HepG2 (cell line): ENCODE measurements at regions not wholly inside any gene's neighbourhood (a gene's known extent, or its start where the extent isn't known, plus 50 kb on each side); places are given as distances from the start of the nearest gene placed in this dataset.

Experiments
- ATAC-seq: fragments of 200-7000 bp; cut with Tn5 transposase; 3 replicates; pipeline ENCODE4 v1.9.1; 2020; ENCODE audit warnings: mild to moderate bottlenecking, moderate library complexity
- BruUV-seq: library from RNA; stranded (reverse); fragments of 400-500 nt; replicated peaks from 2 replicates; lab custom pipeline; 2021; lab: Mats Ljungman, UMichigan
- CTCF ChIA-PET: fragments of 300-600 bp; formaldehyde crosslinking; extraction: SDS; loops from one replicate; lab custom pipeline; 2021; ENCODE audit warnings: low total read pairs, inconsistent platforms, low intra/inter-chr PET ratio; lab: Yijun Ruan, JAX
- POLR2A ChIA-PET: fragments of 350-600 bp; sonication (Branson Sonifier 250); formaldehyde crosslinking; loops from one replicate; lab custom pipeline; 2020; ENCODE audit warnings: antibody characterized with exemption, inconsistent platforms; lab: Yijun Ruan, JAX
- DNase-seq: peaks from one replicate; pipeline ENCODE4 v3.0.0-alpha.2; 2015; ENCODE audit warnings: low spot score
- FAIRE-seq: peaks from 3 replicates; lab custom pipeline; 2011; peaks lifted over from hg19 to GRCh38; lab: Jason Lieb, UNC
- H2AFZ ChIP-seq: one replicate; pipeline ENCODE4 v1.6.1; 2011; ENCODE audit warnings: low read length, inconsistent platforms
- H3K27ac ChIP-seq: fragments of 300-600 bp; 3 replicates; pipeline ENCODE4 v1.8.0; 2011; ENCODE audit warnings: mixed run types, mild to moderate bottlenecking, mixed read lengths, low read length, inconsistent platforms; ENCODE audit not compliant: insufficient read depth; ENCODE audit errors: extremely low read length
- H3K27me3 ChIP-seq, 2 experiments: fragments of 200-600 bp in 1 of 2; 2 replicates in 1 of 2; 3 replicates in 1 of 2; pipeline versions ENCODE4 v1.6.0 to v1.8.0; 2011; ENCODE audit warnings: low read length in 2 of 2, mild to moderate bottlenecking in 2 of 2, moderate library complexity in 2 of 2, inconsistent platforms in 1 of 2; ENCODE audit not compliant: insufficient read depth in 2 of 2, control insufficient read depth in 1 of 2
- H3K36me3 ChIP-seq, 2 experiments: fragments of 200-600 bp in 1 of 2; replicated peaks in 1 of 2; 2 replicates in 1 of 2; 3 replicates in 1 of 2; pipeline versions ENCODE4 v1.5.1 to v1.8.0; 2011; ENCODE audit warnings: low read length in 2 of 2, inconsistent platforms in 1 of 2; ENCODE audit not compliant: insufficient read depth in 2 of 2, control insufficient read depth in 1 of 2
- H3K4me1 ChIP-seq: 2 replicates; pipeline ENCODE4 v1.5.1; 2012; ENCODE audit warnings: low read length, inconsistent platforms; ENCODE audit not compliant: insufficient read depth
- H3K4me2 ChIP-seq: 2 replicates; pipeline ENCODE4 v1.6.0; 2011; ENCODE audit warnings: low read depth, low read length, inconsistent platforms
- H3K4me3 ChIP-seq, 3 experiments: fragments of 200-600 bp in 1 of 3; sonication (generic), shearing (Covaris generic) in 1 of 3; replicated peaks in 1 of 3; 2 replicates each; pipeline ENCODE4 v1.5.1; 2011 to 2016; ENCODE audit warnings: low read length in 3 of 3, inconsistent platforms in 2 of 3, low read depth in 2 of 3, mild to moderate bottlenecking in 2 of 3, control low read depth in 1 of 3, mixed read lengths in 1 of 3; ENCODE audit not compliant: insufficient read depth in 1 of 3
- H3K79me2 ChIP-seq: one replicate; pipeline ENCODE4 v1.6.1; 2011; ENCODE audit warnings: low read length, inconsistent platforms; ENCODE audit not compliant: insufficient read depth
- H3K9ac ChIP-seq: 2 replicates; pipeline ENCODE4 v1.6.0; 2011; ENCODE audit warnings: mild to moderate bottlenecking, low read depth, low read length, inconsistent platforms; ENCODE audit not compliant: insufficient read depth
- H3K9me3 ChIP-seq: 2 replicates; pipeline ENCODE4 v1.5.1; 2012; ENCODE audit warnings: mild to moderate bottlenecking, low read length
- H4K20me1 ChIP-seq: 2 replicates; pipeline ENCODE4 v1.6.0; 2011; ENCODE audit warnings: inconsistent platforms, mild to moderate bottlenecking, low read length, moderate library complexity; ENCODE audit not compliant: insufficient read depth
- FOXK1 ChIP-seq: sonication (generic); formaldehyde crosslinking; IDR thresholded peaks from 2 replicates; pipeline ENCODE4 v1.4.0; 2020; ENCODE audit warnings: low read depth, missing genetic modification reagents, borderline replicate concordance
- JDP2 ChIP-seq: sonication (generic); formaldehyde crosslinking; IDR thresholded peaks from 2 replicates; pipeline ENCODE4 v1.8.1; 2022; ENCODE audit warnings: missing genetic modification reagents, borderline replicate concordance
- KAT8 ChIP-seq: IDR thresholded peaks from 2 replicates; pipeline ENCODE4 v1.6.1; 2016; ENCODE audit warnings: missing genetic modification reagents, missing compliant biosample characterization
- KLF16 ChIP-seq, 2 experiments: sonication (generic) in 1 of 2; formaldehyde crosslinking in 1 of 2; IDR thresholded peaks; 2 replicates each; pipeline versions ENCODE4 v1.6.1 to v1.8.0; 2016 to 2023; ENCODE audit warnings: missing genetic modification reagents in 2 of 2, missing compliant biosample characterization in 1 of 2
- RBM39 ChIP-seq: fragments of 200-400 bp; formaldehyde crosslinking; IDR thresholded peaks from one replicate; pipeline ENCODE4 v1.6.1; 2018; ENCODE audit warnings: antibody characterized with exemption, mild to moderate bottlenecking, low read depth, low read length; ENCODE audit not compliant: poor library complexity, severe bottlenecking
- SALL2 ChIP-seq: sonication (generic); formaldehyde crosslinking; IDR thresholded peaks from 2 replicates; pipeline ENCODE4 v1.8.1; 2023; ENCODE audit warnings: mild to moderate bottlenecking, missing genetic modification reagents, inconsistent platforms
- SATB2 ChIP-seq: sonication (generic); formaldehyde crosslinking; IDR thresholded peaks from 2 replicates; pipeline ENCODE4 v1.5.0; 2020; ENCODE audit warnings: missing genetic modification reagents
- SKI ChIP-seq: fragments of 450-650 bp; IDR thresholded peaks from one replicate; pipeline ENCODE4 v1.6.1; 2018; ENCODE audit warnings: mild to moderate bottlenecking; ENCODE audit not compliant: partially characterized antibody
- SMAD3 ChIP-seq: sonication (generic); formaldehyde crosslinking; IDR thresholded peaks from 2 replicates; pipeline ENCODE4 v1.4.0; 2020; ENCODE audit warnings: missing genetic modification reagents
- ZNF10 ChIP-seq: sonication (generic); formaldehyde crosslinking; IDR thresholded peaks from 2 replicates; pipeline ENCODE4 v1.4.0; 2020; ENCODE audit warnings: mild to moderate bottlenecking, low read depth, missing genetic modification reagents, borderline replicate concordance
- ZNF205 ChIP-seq: IDR thresholded peaks from 2 replicates; pipeline ENCODE4 v1.6.1; 2018; ENCODE audit warnings: missing biosample characterization, missing genetic modification reagents
- ZNF234 ChIP-seq: sonication (generic); formaldehyde crosslinking; conservative IDR thresholded peaks from 2 replicates; pipeline ENCODE4 v1.5.1; 2020; ENCODE audit warnings: mild to moderate bottlenecking, missing genetic modification reagents
- ZNF329 ChIP-seq: sonication (generic); formaldehyde crosslinking; IDR thresholded peaks from 2 replicates; pipeline ENCODE4 v1.9.0; 2021; ENCODE audit warnings: low read depth, mild to moderate bottlenecking, missing genetic modification reagents
- ZNF484 ChIP-seq: sonication (generic); formaldehyde crosslinking; IDR thresholded peaks from 2 replicates; pipeline ENCODE4 v1.5.1; 2020; ENCODE audit warnings: mild to moderate bottlenecking, low read depth, missing genetic modification reagents, borderline replicate concordance
- ZNF747 ChIP-seq: sonication (generic); formaldehyde crosslinking; IDR thresholded peaks from 2 replicates; pipeline ENCODE4 v1.8.1; 2023; ENCODE audit warnings: missing genetic modification reagents, mild to moderate bottlenecking, borderline replicate concordance
- WGBS: methylation state at CpG from one replicate; pipeline ENCODE4 v1.1.6; 2017; ENCODE audit warnings: low lambda C conversion rate; 5-methylcytosine and 5-hydroxymethylcytosine counted together
- in situ Hi-C: cut with HindIII; loops from 2 replicates; pipeline ENCODE4 v1.10.0; 2017; ENCODE audit warnings: low pct_unique_long_range_greater_than_20kb; ENCODE audit not compliant: extremely low pct_ligation_motif_present
- intact Hi-C: fragments of 100-400 bp; cut with micrococcal nuclease; formaldehyde crosslinking; loops from one replicate; pipeline ENCODE4 v1.10.0; 2022; ENCODE audit not compliant: unreplicated experiment
- TF ChIP-seq, protein P1 (sequence below): sonication (generic); formaldehyde crosslinking; IDR thresholded peaks from 2 replicates; pipeline ENCODE4 v1.5.1; 2020; ENCODE audit warnings: missing genetic modification reagents, mild to moderate bottlenecking, borderline replicate concordance
- TF ChIP-seq, protein P2 (sequence below): sonication (generic); formaldehyde crosslinking; IDR thresholded peaks from 2 replicates; pipeline ENCODE4 v1.5.0; 2020; ENCODE audit warnings: mild to moderate bottlenecking, missing genetic modification reagents, borderline replicate concordance
- TF ChIP-seq, protein P3 (sequence below): sonication (generic); formaldehyde crosslinking; IDR thresholded peaks from 2 replicates; pipeline ENCODE4 v1.4.0; 2020; ENCODE audit warnings: mild to moderate bottlenecking, missing genetic modification reagents

DNA sequence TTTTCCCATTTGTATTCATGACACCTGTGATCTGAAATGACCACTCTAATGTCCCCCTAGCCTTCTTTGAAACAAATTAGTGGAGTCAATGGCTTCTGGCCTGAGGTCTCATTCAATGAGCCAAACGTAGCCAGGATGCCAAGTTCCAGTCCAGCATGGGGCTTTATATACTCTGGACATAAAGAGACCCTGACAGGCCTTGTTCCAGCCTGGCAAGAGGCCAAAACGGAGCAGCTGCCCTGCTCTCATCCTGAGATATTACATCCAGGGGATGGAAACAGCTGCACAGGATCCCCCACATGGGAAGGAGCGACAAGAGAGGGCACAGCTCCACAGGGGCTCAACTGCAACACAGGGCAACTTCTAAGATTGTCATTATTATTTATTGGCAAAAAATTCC lies 437.8 kb downstream of the CDH26 start:
- ATAC-seq (no peak), FAIRE-seq (no peak), DNase-seq (no peak)
- POLR2A ChIA-PET: no interaction called here
- Histone ChIP-seq H2AFZ (no peak overlapping the region), H3K79me2 (no peaks in the 10 kb centered on the region), H3K9ac (no peak overlapping the region), H3K27ac (no peak overlapping the region), H3K9me3 (peaks cover 78% of the 10 kb centered on the region), H3K27me3 (no peaks in the 10 kb centered on the region), H3K36me3 (no peaks in the 10 kb centered on the region), H3K4me1 (no peaks in the 10 kb centered on the region), H3K4me3 (no peak overlapping the region), H3K4me2 (no peak overlapping the region), H4K20me1 (no peaks in the 10 kb centered on the region)
- BruUV-seq: no TSS peak
- in situ Hi-C loops (no loop called here), intact Hi-C loops (no loop called here)
- 1% methylated on average over 3 of the region's 3 CpGs for WGBS
- CTCF ChIA-PET: no interaction called here
- TF ChIP-seq, protein P1, sequence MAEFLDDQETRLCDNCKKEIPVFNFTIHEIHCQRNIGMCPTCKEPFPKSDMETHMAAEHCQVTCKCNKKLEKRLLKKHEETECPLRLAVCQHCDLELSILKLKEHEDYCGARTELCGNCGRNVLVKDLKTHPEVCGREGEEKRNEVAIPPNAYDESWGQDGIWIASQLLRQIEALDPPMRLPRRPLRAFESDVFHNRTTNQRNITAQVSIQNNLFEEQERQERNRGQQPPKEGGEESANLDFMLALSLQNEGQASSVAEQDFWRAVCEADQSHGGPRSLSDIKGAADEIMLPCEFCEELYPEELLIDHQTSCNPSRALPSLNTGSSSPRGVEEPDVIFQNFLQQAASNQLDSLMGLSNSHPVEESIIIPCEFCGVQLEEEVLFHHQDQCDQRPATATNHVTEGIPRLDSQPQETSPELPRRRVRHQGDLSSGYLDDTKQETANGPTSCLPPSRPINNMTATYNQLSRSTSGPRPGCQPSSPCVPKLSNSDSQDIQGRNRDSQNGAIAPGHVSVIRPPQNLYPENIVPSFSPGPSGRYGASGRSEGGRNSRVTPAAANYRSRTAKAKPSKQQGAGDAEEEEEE: no peak
- TF ChIP-seq SKI (no peak), ZNF329 (CRISPR knock-in tag) (no peak), ZNF234 (CRISPR knock-in tag) (no peak), SALL2 (CRISPR knock-in tag) (no peak), RBM39 (no peak), KLF16 (CRISPR knock-in tag; IDR thresholded peaks at IDR 0.05) (no peak), ZNF747 (CRISPR knock-in tag) (no peak), ZNF10 (CRISPR knock-in tag) (no peak), SMAD3 (CRISPR knock-in tag) (no peak), FOXK1 (CRISPR knock-in tag) (no peak), SATB2 (CRISPR knock-in tag) (no peak), JDP2 (CRISPR knock-in tag) (no peak), KAT8 (CRISPR knock-in tag) (no peak), ZNF484 (CRISPR knock-in tag) (no peak), ZNF205 (CRISPR knock-in tag) (no peak)
- TF ChIP-seq, protein P2, sequence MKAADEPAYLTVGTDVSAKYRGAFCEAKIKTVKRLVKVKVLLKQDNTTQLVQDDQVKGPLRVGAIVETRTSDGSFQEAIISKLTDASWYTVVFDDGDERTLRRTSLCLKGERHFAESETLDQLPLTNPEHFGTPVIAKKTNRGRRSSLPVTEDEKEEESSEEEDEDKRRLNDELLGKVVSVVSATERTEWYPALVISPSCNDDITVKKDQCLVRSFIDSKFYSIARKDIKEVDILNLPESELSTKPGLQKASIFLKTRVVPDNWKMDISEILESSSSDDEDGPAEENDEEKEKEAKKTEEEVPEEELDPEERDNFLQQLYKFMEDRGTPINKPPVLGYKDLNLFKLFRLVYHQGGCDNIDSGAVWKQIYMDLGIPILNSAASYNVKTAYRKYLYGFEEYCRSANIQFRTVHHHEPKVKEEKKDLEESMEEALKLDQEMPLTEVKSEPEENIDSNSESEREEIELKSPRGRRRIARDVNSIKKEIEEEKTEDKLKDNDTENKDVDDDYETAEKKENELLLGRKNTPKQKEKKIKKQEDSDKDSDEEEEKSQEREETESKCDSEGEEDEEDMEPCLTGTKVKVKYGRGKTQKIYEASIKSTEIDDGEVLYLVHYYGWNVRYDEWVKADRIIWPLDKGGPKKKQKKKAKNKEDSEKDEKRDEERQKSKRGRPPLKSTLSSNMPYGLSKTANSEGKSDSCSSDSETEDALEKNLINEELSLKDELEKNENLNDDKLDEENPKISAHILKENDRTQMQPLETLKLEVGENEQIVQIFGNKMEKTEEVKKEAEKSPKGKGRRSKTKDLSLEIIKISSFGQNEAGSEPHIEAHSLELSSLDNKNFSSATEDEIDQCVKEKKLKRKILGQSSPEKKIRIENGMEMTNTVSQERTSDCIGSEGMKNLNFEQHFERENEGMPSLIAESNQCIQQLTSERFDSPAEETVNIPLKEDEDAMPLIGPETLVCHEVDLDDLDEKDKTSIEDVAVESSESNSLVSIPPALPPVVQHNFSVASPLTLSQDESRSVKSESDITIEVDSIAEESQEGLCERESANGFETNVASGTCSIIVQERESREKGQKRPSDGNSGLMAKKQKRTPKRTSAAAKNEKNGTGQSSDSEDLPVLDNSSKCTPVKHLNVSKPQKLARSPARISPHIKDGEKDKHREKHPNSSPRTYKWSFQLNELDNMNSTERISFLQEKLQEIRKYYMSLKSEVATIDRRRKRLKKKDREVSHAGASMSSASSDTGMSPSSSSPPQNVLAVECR (CRISPR knock-in tag): no peak
- TF ChIP-seq, protein P3, sequence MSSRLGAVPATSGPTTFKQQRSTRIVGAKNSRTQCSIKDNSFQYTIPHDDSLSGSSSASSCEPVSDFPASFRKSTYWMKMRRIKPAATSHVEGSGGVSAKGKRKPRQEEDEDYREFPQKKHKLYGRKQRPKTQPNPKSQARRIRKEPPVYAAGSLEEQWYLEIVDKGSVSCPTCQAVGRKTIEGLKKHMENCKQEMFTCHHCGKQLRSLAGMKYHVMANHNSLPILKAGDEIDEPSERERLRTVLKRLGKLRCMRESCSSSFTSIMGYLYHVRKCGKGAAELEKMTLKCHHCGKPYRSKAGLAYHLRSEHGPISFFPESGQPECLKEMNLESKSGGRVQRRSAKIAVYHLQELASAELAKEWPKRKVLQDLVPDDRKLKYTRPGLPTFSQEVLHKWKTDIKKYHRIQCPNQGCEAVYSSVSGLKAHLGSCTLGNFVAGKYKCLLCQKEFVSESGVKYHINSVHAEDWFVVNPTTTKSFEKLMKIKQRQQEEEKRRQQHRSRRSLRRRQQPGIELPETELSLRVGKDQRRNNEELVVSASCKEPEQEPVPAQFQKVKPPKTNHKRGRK (CRISPR knock-in tag): no peak
